GM12878 (cell line): ENCODE measurements at regions not wholly inside any gene's neighbourhood (a gene's known extent, or its start where the extent isn't known, plus 50 kb on each side); places are given as distances from the start of the nearest gene placed in this dataset.

Source experiments
- ATAC-seq: fragments of 200-7000 bp; cut with Tn5 transposase; 3 replicates; pipeline ENCODE4 v1.9.1; 2020; ENCODE audit warnings: mild to moderate bottlenecking, moderate library complexity
- BruUV-seq: library from RNA; stranded (reverse); fragments of 400-500 nt; replicated peaks from 2 replicates; lab custom pipeline; 2021; lab: Mats Ljungman, UMichigan
- CTCF ChIA-PET: fragments of 300-600 bp; sonication (Branson Sonifier 250); formaldehyde crosslinking; extraction: SDS; loops from one replicate; lab custom pipeline; 2021; ENCODE audit warnings: inconsistent platforms; lab: Yijun Ruan, JAX
- POLR2A ChIA-PET: fragments of 350-600 bp; formaldehyde crosslinking; extraction: SDS; loops from one replicate; lab custom pipeline; 2021; ENCODE audit warnings: inconsistent platforms; lab: Charles Lee
- RAD21 ChIA-PET: fragments of 300-600 bp; sonication (Branson Sonifier 250); formaldehyde crosslinking; loops from one replicate; lab custom pipeline; 2023; ENCODE audit warnings: antibody characterized with exemption; ENCODE audit not compliant: unreplicated experiment; lab: Charles Lee
- SMC1A ChIA-PET: fragments of 300-600 bp; sonication (Branson Sonifier 250); formaldehyde crosslinking; loops from one replicate; lab custom pipeline; 2023; ENCODE audit not compliant: unreplicated experiment, uncharacterized antibody; lab: Charles Lee
- DNase-seq: peaks from one replicate; pipeline ENCODE4 v3.0.0-alpha.2; 2011; ENCODE audit warnings: low read depth, low spot score
- FAIRE-seq: peaks from 3 replicates; lab custom pipeline; 2011; peaks lifted over from hg19 to GRCh38; lab: Jason Lieb, UNC
- H2AFZ ChIP-seq: 2 replicates; pipeline ENCODE4 v1.6.0; 2011; ENCODE audit warnings: low read depth, low read length, control low read depth; ENCODE audit not compliant: control insufficient read depth
- H3K27ac ChIP-seq: 2 replicates; pipeline ENCODE4 v1.5.1; 2011; ENCODE audit warnings: control low read depth; ENCODE audit not compliant: control insufficient read depth, insufficient read depth
- H3K27me3 ChIP-seq, 2 experiments: replicated peaks in 1 of 2; 2 replicates each; pipeline versions ENCODE4 v1.6.0 to v1.6.1; 2011; ENCODE audit warnings: low read length in 1 of 2; ENCODE audit not compliant: control insufficient read depth in 2 of 2, insufficient read depth in 2 of 2
- H3K36me3 ChIP-seq, 2 experiments: 2 replicates each; pipeline ENCODE4 v1.5.1; 2011; ENCODE audit warnings: low read length in 1 of 2; ENCODE audit not compliant: control insufficient read depth in 2 of 2, insufficient read depth in 2 of 2
- H3K4me1 ChIP-seq: 2 replicates; pipeline ENCODE4 v1.6.1; 2011; ENCODE audit warnings: mild to moderate bottlenecking, low read length, moderate library complexity, mixed read lengths; ENCODE audit not compliant: control insufficient read depth, insufficient read depth
- H3K4me2 ChIP-seq: 2 replicates; pipeline ENCODE4 v1.6.0; 2011; ENCODE audit warnings: control low read depth; ENCODE audit not compliant: control insufficient read depth, insufficient read depth
- H3K4me3 ChIP-seq: fragments of 200-600 bp; sonication (generic); 2 replicates; pipeline ENCODE4 v1.5.1; 2016
- H3K79me2 ChIP-seq: 2 replicates; pipeline ENCODE4 v1.6.0; 2011; ENCODE audit warnings: low read length; ENCODE audit not compliant: control insufficient read depth, insufficient read depth
- H3K9ac ChIP-seq: 2 replicates; pipeline ENCODE4 v1.8.0; 2011; ENCODE audit warnings: low read length, control low read depth, mixed read lengths; ENCODE audit not compliant: control insufficient read depth, insufficient read depth
- H3K9me3 ChIP-seq: replicated peaks from 3 replicates; pipeline ENCODE4 v1.5.1; 2011; ENCODE audit warnings: mild to moderate bottlenecking, low read length; ENCODE audit not compliant: control insufficient read depth, insufficient read depth
- H4K20me1 ChIP-seq: 2 replicates; pipeline ENCODE4 v1.6.0; 2011; ENCODE audit not compliant: control insufficient read depth, insufficient read depth
- FOS ChIP-seq: IDR thresholded peaks from 3 replicates; pipeline ENCODE4 v1.6.1; 2011; ENCODE audit warnings: borderline replicate concordance; ENCODE audit not compliant: insufficient read length; ENCODE audit errors: extremely low read depth
- MYB ChIP-seq: fragments of 150-350 bp; IDR thresholded peaks from 2 replicates; pipeline ENCODE4 v1.6.1; 2014; ENCODE audit warnings: mild to moderate bottlenecking, low read depth, low read length, borderline replicate concordance
- PRDM15 ChIP-seq: fragments of 450-650 bp; formaldehyde crosslinking; IDR thresholded peaks from 2 replicates; pipeline ENCODE4 v1.4.0; 2020; ENCODE audit warnings: mild to moderate bottlenecking, moderate library complexity
- SKIL ChIP-seq: fragments of 450-650 bp; IDR thresholded peaks from 2 replicates; pipeline ENCODE4 v1.6.1; 2017; ENCODE audit warnings: mild to moderate bottlenecking, low read depth, inconsistent platforms; ENCODE audit not compliant: poor library complexity, severe bottlenecking
- WGBS: methylation state at CpG from one replicate; pipeline ENCODE4 v1.1.6; 2016; ENCODE audit warnings: low lambda C conversion rate; ENCODE audit not compliant: insufficient replicate concordance, insufficient coverage; ENCODE audit errors: missing lambda C conversion rate; 5-methylcytosine and 5-hydroxymethylcytosine counted together
- in situ Hi-C: fragments of 300-500 bp; cut with MboI; formaldehyde crosslinking; loops from 9 replicates; pipeline ENCODE4 v1.14.3; 2018; ENCODE audit warnings: mixed read lengths
- intact Hi-C: fragments of 100-400 bp; cut with micrococcal nuclease; formaldehyde crosslinking; loops from one replicate; pipeline ENCODE4 v1.14.2; 2022; ENCODE audit not compliant: unreplicated experiment

- DNase-seq, result no peak
- ChIA-PET CTCF (no interaction called here), SMC1A (no interaction called here)
- Histone ChIP-seq H3K4me1 (no peaks in the 10 kb centered on the region), H3K9me3 (no peaks in the 10 kb centered on the region), H3K79me2 (no peaks in the 10 kb centered on the region), H2AFZ (no peak overlapping the region), H3K4me3 (no peak overlapping the region), H3K36me3 (no peaks in the 10 kb centered on the region), H3K9ac (no peak overlapping the region)
- BruUV-seq, result no TSS peak
- TF ChIP-seq MYB (no peak), PRDM15 (no peak), FOS (no peak), SKIL (no peak)
- TF ChIP-seq, all 136 proteins: peak for 0
- POLR2A ChIA-PET, result no interaction called here
- intact Hi-C loops (no loop called here), in situ Hi-C loops (no loop called here)
- H4K20me1 ChIP-seq, result no peaks in the 10 kb centered on the region
- WGBS, result 18% methylated on average over 4 of the region's 4 CpGs
- no peak overlapping the region for H3K27ac ChIP-seq
- no peaks in the 10 kb centered on the region for H3K27me3 ChIP-seq
- ATAC-seq (no peak), FAIRE-seq (no peak)
- no peak overlapping the region for H3K4me2 ChIP-seq
- RAD21 ChIA-PET, result no interaction called here
These were observed 1068.8 kb upstream of the ADGRL4 start for GRCh38 chr1:80075351-80075750.
